Ramos (cell line): ENCODE measurements at regions not wholly inside any gene's neighbourhood (a gene's known extent, or its start where the extent isn't known, plus 50 kb on each side); places are given as distances from the start of the nearest gene placed in this dataset.

Experiments
- in situ Hi-C: fragments of 300-500 bp; cut with MboI; formaldehyde crosslinking; loops from one replicate; pipeline ENCODE4 v1.14.3; 2022; ENCODE audit warnings: low sequenced_read_pairs; ENCODE audit not compliant: unreplicated experiment

GRCh38 chrX:109841869-109842579 lies 109.0 kb upstream of the ACSL4 start:
- in situ Hi-C loops: no loop called here

- in situ Hi-C loops: no loop called here
Observed at GRCh38 chrX:109842611-109843010, 109.6 kb upstream of the ACSL4 start.

- in situ Hi-C loops: no loop called here
Observed at GRCh38 chrX:109843963-109844751, 111.1 kb upstream of the ACSL4 start.

GRCh38 chrX:109844986-109845385 lies 111.9 kb upstream of the ACSL4 start:
- in situ Hi-C loops: no loop called here

- in situ Hi-C loops: no loop called here
Observed at GRCh38 chrX:109845996-109846395, 112.9 kb upstream of the ACSL4 start.

GRCh38 chrX:109847257-109848187 lies 114.5 kb upstream of the ACSL4 start:
- in situ Hi-C loops: no loop called here

GRCh38 chrX:109848461-109849050 lies 115.5 kb upstream of the ACSL4 start:
- in situ Hi-C loops: no loop called here

GRCh38 chrX:109854096-109854495 lies 121.0 kb upstream of the ACSL4 start:
- in situ Hi-C loops: no loop called here

GRCh38 chrX:109855501-109855900 lies 122.4 kb upstream of the ACSL4 start:
- in situ Hi-C loops: no loop called here

- in situ Hi-C loops: no loop called here
Observed at GRCh38 chrX:109856974-109857373, 123.9 kb upstream of the ACSL4 start.

- in situ Hi-C loops: no loop called here
Observed at GRCh38 chrX:109857584-109858228, 124.6 kb upstream of the ACSL4 start.

GRCh38 chrX:109858602-109859341 lies 125.7 kb upstream of the ACSL4 start:
- in situ Hi-C loops: no loop called here

- in situ Hi-C loops: no loop called here
Observed at GRCh38 chrX:109859651-109860050, 126.6 kb upstream of the ACSL4 start.

- in situ Hi-C loops: no loop called here
Observed at GRCh38 chrX:109862433-109862832, 129.4 kb upstream of the ACSL4 start.

GRCh38 chrX:109863811-109864210 lies 130.8 kb upstream of the ACSL4 start:
- in situ Hi-C loops: no loop called here

- in situ Hi-C loops: no loop called here
Observed at GRCh38 chrX:109871121-109871888, 131.6 kb upstream of the TMEM164 start.

GRCh38 chrX:109872021-109872732 lies 130.7 kb upstream of the TMEM164 start:
- in situ Hi-C loops: no loop called here

GRCh38 chrX:109873574-109873973 lies 129.3 kb upstream of the TMEM164 start:
- in situ Hi-C loops: no loop called here
